HG03135 (cell line): ENCODE measurements at regions not wholly inside any gene's neighbourhood (a gene's known extent, or its start where the extent isn't known, plus 50 kb on each side); places are given as distances from the start of the nearest gene placed in this dataset.

Experiments
- ATAC-seq: cut with Tn5 transposase; IDR thresholded peaks from one replicate; pipeline ENCODE4 v1.9.1; 2021; ENCODE audit warnings: mild to moderate bottlenecking, moderate library complexity; ENCODE audit not compliant: unreplicated experiment

DNA sequence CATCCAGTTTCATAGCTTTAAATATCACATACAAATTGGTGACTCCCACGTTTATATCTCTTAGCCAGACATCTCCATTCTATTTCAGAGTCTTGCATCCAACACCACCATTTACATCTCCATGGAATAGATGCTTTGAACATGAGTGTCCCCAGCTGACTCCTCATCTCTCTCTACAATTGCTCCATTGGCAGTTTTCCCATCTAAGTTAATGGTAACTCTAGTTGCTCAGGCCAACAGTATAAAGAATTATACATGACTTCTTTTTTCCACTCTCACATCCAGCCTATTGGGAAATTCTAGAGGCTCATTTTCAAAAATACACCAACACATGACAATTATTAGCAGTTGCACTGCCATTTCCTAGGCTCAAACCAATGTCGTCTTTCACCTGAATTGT lies 388.2 kb downstream of the STIM2 start:
- ATAC-seq, result no peak

DNA sequence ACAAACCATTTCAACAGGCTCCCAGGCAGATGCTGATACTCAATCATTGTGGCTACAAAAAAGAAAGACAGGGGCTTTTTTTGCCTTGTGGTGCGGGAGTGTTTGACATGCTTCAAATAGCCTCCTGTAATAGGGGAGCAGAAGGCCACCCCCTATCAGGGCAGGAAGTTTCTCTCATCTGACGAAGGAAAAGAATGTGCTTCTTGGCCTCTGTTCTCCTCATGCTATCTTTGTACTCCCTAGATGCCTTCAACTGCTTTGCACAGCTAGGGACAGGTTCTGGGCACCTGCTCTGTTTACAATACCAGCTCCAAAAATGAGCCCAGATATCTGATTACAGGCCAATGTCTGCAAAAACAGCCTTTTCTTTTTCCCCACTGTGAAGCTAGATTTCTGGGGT lies 391.1 kb downstream of the STIM2 start:
- ATAC-seq, result no peak

DNA sequence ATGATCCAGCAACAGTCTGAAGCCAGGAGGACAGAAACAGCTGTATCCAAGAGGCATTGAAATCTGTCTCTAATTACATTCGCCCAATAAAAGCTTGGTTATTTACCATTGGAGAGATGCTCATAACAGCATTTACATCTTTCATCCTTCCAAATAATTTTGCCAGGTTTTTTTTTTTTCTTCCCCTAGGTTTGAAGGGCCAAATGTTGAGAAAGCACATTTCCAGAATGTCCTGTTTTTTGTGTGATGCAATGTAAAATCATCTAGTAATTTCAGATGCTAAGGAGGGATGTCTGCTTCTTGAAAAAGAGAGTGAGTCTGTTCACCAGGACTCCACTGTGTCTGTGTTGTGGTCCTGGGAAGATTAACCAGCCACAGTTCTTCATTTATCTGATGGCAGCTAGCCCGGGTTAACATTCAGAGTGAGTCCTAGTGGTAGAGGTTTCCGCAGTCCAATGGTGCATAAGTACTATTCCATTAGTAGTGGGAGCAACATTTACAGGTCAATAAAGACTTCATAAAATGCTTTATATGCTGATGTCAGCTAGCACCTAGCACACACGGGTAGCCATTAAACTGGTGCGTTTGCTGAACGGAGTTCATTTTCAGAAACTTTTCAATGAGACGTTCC lies 406.8 kb downstream of the STIM2 start:
- no peak for ATAC-seq

DNA sequence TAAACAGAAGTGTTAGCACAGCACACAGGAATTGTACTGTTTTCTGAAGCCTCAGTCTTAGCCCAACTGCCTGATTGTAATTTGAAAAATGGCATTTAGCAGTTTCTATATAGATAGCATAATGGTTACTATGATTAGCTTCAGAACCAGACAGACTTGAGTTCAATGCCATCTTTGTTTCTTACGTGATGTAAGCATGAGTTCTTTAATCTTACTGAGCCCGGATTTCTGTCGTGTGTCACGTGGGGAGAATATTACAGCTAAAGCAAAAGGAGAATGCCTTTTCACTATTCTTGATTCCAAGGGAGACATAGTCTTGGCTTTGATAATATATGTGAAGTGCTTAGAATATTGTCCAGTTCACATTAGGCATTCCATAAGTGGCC lies 407.3 kb downstream of the STIM2 start:
- ATAC-seq, result no peak

DNA sequence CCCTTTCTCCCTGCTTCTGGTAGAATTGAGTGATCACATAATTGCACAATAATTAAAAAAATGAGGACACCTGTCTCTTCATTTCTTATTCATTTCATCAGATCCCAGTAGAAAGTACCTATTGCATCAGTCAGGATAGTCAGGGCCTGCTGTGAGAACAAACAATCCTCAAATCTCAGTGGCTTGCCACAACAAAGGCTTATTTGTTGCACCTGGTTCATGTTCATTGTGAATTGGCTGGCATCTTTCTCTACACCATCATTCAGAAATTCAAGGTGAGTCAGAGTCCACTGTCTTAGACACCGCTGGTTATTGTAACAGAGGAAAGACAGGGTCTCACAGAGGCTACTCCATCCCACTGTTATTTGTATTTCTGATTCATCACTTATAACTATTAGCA lies 409.8 kb downstream of the STIM2 start:
- no peak for ATAC-seq

DNA sequence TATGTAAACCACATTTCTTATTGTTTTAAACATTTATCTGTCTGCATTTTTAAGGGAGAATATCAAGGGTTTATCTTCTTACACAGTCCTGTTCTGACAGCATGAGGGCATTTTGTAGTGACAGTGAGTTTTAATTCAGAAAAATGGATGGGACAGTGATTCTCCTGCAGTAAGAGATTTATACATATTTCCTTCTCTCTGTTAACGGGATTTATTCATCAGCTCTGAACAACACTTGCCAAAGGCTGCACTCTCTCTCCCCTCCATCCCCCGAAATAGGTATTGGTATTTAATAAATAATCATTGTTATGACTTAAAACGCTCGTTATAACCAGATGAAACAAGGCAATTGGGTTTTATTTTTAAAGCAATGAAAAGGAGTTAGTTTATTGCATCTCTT lies 410.9 kb downstream of the STIM2 start:
- no peak for ATAC-seq

DNA sequence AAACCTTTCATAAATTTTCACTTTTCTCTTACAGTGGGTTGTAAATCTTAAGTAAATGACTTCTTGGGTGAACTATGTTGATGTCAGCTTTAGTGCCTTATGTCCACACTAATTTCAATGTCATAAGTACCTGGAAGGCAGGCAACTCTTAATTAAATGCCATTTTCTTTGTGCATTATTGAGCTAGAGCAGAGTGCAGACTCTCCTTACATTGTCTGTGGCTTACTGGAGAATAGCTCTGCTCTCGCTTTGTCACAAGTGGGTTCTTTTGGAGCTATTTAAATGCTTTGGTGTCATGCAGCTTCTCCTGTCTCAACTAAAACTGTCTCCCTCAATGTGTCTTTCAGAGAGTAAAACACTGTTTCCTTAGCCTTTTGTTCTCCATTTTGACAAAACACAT lies 411.6 kb downstream of the STIM2 start:
- no peak for ATAC-seq

DNA sequence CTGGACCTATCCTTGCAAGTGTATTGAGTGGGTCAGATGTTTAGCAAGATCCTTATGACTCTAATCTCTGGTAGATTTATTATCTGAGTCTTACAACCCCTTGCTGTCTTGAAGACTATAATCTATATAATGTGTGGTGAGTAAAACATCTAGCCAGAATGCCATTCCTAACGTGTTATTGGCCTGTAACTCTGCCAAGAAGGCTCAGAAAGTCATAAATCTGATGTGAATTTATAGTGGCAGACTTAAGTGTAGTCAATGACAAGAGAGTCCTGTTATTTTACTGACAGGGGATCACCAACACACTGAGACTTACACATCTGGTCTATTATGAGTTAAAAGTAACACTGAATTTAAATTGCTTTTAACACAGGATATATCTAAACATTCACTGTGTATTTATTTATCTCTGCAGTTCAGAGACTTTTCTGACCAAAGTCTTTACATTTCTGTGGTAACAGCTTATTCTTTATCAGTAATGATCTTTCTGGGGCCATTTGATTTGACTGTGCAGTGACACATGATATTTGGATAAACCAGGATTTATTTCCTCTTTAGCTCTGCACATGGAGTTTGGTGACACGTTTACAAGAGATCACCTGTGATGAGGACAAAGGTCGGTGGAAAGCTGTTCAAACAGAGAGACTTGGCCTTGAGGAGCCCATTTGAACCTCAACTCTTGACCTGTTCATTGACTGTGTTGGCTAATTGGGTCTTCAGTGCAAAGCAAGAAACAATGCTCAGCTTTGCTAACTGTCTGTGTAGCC lies 415.8 kb downstream of the STIM2 start:
- no peak for ATAC-seq

DNA sequence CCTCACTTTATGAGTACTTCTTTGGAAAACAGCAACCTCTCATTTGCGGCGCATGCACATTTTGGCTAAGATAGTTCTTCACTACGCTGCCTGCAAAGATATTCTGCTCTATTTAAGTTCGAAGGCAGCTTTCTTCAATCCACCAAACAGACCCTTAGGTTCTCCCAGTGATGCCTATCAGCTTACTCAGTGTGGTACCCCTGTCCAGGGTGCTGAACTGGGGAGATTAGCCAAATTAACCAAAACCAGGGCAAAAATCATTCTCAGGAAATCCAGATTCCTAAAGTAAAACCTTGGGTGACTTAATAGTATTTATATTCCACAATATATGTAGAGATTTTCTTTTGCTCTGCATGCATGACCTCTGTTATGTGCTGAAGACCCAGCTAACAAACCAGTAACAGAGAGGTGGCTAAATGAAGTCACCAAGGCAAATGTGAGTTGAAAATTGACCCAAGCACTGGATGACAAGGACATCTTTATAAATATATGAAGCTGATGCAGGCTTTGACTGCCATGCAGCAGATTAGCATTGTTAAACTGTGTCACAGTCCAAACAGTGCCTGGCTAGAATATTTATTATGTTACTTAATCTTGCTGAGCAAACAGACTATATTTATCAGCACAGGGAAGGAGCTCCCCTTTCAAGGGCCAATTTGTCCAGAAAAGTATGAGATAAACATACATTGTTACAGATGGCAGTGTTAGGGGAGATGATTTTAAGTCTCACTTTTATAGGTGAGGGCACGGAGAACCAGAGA lies 418.2 kb downstream of the STIM2 start:
- ATAC-seq, result no peak

DNA sequence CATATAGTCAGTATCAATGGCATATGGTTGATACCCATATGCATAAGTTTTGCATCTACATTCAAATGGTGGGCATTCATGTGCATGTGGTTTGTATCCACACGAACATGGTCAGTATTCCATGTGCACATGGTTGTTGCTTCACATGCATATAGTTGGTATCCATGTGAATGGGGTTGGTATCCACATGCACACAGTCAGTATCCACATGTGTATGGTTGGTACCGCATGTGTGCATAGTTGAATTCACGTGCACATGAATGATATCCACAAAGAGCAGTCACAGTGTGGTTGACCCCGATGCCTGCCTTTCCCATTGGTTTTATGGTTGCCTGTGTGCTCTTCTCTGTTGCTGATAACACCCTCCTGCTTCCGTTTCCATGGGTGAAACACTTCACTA lies 427.9 kb downstream of the STIM2 start:
- no peak for ATAC-seq

DNA sequence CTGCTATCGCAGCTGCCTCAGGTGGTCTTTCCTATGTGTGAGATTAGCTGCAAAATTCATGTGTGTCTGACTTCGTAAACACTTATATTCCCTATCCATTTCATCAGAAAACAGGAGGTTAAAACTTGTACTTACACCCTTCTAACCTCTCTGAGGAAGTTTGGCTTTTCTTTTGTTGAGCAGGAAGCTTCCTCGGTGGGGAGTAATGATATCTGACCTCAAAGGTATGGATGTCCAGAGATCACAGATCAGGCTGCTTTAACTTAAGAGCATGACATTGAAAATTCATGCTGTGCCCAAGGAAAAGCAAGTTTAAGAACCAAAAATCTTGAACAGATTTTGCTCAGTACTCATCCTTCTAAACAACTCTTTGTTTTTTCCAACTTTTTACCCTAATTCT lies 429.1 kb downstream of the STIM2 start:
- ATAC-seq, result no peak

DNA sequence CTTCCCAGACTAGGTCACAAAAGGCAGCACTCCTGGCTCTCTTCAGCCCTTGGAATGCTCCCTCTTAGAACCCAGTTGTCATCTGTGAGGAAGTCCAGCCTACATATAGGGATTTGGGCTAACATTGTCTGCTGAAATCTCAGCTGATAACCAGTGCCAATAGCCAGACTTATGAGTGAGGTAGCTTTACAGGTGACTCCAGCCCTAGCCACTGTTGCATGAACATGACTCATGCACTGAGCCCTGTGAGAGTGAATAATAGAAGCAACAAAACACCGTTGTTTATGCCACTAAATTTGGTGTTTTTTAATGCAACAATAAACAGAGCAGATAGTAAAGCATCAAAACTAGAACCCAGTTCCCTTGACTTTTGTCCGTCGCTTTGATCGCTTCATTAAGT lies 433.2 kb downstream of the STIM2 start:
- ATAC-seq, result no peak

DNA sequence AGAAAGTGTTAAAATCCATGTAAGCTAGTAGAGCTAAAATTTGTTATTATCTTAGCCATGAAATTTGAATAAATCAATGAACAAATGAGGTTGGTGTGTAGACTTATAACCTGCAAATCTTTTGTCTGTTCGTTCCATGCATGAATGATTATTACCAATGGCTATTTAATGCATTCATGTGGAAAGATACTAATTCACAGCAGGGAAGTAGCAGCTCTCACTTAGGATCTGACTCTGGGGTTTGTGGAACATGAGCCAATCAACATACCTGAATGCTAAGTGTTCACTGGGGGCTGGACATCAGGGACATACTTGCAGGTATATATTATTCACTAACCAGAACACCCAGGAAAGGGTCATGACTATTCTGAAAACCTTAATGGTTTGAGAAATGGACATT lies 444.1 kb downstream of the STIM2 start:
- ATAC-seq, result no peak

DNA sequence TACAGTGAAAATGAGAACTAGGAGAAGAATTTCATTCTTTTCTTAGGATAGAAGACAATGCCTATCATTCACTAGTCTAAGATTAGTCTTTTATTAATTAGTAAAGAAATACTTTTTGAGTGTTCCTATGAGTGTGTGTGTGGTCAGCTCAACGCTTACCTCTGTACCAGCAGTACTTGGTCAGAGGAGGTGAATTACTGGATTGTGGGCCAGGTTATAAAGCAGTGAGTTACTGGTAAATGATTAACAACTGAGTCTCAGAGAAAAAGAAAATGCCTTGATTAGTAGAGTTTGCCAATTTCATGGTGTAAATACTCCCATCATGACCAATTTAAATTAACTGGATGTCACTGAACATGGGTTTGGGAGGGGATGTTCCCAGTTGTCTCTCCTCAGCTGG lies 444.6 kb downstream of the STIM2 start:
- ATAC-seq, result no peak

DNA sequence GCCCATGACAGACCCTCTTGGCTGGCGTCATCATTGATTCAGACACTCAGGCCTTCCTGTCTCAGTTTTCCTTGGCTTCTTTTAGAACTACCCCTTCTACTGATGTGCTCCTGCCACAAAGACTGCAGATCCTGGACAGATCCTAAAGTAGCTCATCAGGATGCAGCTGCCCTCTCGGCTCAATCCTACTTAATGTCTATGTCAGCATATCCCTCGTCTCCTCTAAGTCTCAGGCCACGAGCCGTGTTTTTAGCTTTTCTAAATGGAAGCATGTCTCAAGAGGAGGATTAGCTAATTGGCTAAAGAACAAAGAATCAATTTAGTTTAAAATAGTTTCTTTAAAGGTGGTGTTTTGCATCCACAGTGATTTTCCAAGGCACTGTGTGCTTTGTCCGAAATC lies 447.7 kb downstream of the STIM2 start:
- no peak for ATAC-seq

DNA sequence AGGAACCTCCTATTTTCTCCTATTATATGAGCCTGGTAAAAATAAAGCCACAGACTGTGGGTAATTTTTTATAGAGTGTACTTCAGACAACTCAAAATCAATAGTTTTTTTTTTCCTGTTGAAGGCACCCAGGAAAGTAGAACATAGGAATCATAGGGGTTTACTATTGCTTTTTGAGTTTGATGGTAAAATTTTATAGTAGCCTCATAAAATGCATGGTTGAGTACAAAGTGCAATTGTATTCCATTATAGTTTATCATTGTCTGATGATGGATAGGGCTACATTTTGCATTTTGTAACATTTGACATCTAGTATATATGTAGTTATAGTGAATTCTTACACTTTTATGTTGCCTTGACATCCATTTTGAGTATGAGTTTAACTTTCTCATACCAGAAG lies 455.0 kb downstream of the STIM2 start:
- ATAC-seq, result no peak

DNA sequence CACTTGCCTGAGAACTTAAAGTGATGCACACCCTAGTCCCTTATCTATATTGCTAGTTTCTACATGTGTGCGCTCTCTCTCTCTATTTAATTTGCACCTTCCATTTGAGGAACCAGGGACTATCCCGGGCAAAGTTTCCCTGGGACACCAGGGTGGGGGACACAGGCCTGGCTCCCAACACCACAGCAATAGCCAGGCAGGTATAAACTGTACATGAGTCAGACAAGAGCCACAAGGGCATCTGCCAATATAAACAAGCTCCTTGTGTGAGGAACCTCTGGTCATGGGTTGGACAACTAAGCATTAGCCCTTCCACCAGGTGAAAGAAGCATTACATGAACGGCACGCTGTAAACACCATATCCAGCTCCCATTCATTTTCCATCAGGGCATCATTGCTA lies 455.5 kb downstream of the STIM2 start:
- ATAC-seq, result no peak

DNA sequence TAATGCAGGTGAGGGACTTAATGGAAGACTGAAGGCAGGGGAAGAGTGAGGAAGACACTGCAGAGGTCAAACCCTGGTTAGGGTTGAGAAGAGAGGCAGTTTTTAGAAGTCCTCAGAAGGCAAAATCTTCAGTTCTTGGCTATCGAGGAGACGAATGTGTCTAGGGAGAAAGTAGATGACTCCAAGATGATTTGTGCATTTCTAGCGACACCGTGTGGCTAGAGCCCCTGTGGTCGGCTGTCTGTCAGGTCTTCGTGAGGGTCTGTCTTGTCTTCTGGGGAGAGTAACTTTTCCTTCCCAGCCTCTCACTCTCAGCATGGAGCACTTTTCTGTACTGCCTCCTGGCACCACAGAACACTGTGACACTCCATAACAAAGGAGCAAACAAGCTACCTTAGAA lies 458.1 kb downstream of the STIM2 start:
- no peak for ATAC-seq

DNA sequence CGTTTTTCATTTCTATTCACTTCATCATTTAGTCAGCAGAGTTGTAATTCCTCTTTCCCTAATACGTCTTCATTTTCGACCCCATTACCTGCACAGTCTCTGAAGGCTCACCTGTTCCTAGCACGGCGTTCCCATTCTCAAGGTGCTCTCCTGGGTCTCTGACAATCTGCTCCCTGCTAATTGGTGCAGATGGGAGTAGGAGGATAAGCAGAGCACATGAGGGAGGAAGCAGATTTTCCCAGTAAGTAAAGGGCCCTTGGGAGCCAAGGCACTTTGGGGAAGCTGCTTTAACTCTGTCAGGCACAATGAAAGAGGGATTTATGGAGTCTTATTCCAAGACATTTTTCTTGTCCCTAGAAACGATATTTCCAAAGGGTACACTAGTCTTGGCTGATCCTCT lies 466.4 kb downstream of the STIM2 start:
- ATAC-seq, result no peak

DNA sequence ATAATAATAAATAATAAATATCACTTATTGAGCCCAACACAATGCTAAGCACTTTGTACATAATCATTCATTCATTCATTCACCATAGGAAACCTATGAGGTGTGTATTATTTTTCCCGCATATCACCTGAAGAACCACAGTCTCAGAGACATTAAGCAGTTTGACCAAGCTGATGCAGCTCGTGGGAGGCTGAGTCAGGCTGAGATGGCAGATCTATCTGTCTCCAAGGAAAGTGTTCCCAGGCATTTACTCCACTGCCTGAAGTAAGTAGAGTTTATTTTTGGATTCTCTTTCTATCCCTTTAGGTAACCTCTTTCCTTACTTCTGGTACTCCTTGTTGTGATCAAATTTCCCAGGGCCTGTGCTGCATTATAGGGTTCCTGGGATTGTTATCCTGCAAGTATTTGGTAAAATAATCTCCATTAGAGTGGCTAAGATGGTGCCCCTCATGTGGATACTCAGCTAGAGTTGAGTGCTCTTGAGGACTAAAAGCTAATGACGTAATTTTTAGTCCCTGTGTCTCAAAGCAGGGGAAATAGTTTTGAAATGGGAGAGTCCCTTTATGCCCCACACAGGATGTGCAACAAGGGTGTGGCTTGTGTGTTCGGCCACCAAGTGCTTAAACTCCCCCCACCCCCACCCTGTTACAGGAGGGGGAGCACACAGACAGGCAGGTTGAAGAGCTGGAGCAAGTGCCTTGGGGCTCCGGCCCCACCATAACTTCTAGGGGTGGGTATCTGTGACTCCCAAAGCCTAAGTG lies 467.0 kb downstream of the STIM2 start:
- no peak for ATAC-seq

DNA sequence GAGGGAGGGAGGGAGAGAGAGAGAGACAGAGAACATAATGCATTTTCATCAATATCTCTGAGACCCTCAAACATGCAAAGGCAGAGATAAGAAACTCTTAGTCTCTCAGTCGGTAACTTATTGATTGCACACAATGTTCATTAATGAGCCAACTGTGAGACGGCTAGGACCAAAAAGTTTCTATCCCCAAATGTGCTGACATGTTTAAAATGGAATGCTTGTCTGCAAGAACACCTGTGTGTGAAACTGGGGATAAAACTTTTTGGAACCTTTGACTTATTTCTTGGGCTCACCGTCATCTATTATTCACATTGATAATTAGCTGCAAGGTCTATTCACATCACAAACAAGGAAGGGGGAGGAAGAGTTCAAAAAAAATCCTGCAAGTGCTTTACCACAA lies 477.9 kb downstream of the STIM2 start:
- ATAC-seq, result no peak
